HG03025 (cell line): ENCODE measurements at regions not wholly inside any gene's neighbourhood (a gene's known extent, or its start where the extent isn't known, plus 50 kb on each side); places are given as distances from the start of the nearest gene placed in this dataset.

ENCODE experiments used
- ATAC-seq: cut with Tn5 transposase; IDR thresholded peaks from one replicate; pipeline ENCODE4 v1.9.1; 2021; ENCODE audit warnings: mild to moderate bottlenecking, moderate library complexity; ENCODE audit not compliant: unreplicated experiment, low FRiP score

DNA sequence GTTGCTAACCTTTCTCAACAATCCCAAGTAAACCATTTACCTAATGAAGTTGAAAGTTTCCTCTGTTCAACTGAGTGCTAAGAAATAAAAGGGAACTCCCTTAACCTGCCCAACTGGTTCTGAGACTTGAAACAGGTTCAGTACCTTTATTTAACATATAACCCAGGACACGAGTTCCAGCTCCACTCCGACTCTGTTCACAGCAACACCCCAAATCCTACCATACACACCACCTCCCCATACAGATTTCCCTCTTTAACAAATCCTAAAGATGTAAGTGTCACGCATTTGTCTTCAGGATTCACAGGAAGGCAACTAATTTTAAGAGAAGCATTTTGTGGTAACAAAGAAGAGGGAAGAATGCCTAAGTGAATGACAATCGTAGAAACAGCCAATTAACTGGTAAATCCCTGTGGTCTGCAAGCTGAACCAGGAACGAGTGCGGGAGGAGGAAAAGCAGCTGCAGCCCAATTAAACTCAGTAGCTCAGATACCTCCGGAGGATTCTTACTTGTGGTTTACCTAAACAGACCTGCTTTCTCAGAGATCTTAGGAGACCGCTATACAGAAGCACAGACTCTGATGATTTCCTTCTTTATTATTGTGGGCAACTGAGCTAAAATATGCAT, 134.5 kb upstream of the MAGI3 start:
- ATAC-seq, result no peak

GRCh38 chr1:113256348-113256729, 134.0 kb upstream of the MAGI3 start:
- ATAC-seq, result no peak

DNA sequence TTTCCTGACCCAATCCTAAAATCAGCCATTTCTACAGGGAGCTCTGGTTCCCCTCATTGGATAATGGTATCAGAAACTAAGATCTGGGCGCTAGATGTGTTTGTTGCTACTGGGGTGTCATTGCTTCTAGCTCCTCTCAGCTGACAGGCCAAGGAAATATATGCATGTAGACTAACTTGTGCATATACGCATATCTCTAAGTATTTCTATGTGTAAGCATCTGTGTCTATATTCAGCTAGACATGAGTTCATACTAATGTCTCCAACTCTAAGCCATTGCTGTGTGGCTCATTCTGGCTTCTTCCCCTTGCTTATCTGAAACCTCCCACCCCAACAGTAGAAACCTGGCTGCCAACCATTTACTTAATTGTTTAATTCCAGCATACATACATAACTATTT, 130.3 kb upstream of the MAGI3 start:
- no peak for ATAC-seq

DNA sequence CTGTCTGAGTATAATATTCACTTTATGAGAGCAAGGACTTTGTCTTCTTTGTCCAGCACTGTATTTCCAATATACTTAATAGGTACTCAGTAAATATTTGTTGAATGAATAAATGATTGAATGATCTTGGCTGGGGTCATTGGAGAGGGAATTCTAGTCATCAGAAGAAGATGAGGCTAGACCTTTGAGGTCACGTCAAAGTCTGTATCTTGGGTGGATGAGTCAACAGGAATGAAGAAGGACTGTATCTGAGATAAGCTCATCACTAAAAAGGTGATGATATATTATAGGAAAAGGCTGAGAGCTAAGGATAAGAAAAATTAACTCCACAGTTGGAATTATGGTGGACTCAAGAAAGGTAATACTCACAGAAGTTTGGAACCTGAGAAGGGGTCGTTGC, 125.1 kb upstream of the MAGI3 start:
- ATAC-seq, result no peak

DNA sequence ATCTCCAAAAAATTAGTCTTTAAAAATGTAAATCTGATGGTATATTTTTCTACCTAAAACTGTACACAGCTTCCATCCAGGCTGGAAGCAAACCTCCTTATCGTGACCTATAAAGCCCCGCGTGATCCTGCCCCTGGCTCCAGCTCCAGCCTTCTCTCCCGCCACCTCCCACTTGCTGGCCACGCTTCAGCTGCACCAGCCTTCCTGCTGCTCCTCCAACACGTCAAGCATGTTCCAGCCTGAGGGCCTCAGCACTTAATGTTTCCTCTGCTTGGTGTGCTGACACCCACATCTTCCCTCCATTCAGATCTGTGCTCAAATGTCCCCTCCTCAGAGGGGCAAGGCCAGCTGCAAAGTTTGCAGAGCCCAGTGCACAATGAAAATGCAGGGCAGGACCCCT, 123.5 kb upstream of the MAGI3 start:
- ATAC-seq, result no peak

DNA sequence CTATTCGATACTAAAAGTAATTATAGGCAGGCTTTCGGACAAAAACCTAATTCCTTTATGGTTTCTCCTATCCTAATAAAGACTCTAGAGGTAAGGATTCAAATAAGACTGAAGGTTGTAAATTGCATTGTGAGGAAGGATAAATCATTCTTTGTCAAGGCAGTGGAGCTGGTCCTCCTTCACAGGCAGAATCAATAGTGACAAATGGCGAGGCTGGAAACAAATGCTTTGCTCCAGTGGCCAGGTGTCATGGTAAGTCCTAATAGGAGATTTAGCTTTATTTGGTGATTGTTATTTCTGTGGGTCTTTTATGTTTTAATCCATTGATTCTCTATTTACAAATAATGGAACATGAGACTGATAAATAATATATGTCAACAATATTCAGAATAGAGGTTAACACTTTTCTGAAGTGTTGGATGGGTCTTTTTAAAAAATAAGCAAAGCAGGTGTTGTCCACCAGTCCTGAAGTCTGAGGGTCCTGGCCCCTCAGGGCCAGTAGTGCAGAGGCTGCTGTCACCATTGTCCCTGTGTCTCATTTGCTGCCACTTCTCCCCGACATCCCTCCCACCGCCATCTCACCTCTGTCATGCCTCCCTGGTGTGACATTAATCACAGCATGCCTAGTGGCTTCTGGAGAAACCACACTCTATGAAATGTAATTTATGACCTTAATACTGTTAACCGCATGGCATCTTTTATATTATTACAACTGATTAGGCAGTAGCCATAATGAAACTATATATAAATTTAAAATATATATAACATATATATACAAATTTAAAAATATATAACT, 120.9 kb upstream of the MAGI3 start:
- ATAC-seq, result no peak

GRCh38 chr1:113271039-113271438, 119.3 kb upstream of the MAGI3 start:
- ATAC-seq, result no peak

- no peak for ATAC-seq
Observed at GRCh38 chr1:113275083-113275482, 115.2 kb upstream of the MAGI3 start.

DNA sequence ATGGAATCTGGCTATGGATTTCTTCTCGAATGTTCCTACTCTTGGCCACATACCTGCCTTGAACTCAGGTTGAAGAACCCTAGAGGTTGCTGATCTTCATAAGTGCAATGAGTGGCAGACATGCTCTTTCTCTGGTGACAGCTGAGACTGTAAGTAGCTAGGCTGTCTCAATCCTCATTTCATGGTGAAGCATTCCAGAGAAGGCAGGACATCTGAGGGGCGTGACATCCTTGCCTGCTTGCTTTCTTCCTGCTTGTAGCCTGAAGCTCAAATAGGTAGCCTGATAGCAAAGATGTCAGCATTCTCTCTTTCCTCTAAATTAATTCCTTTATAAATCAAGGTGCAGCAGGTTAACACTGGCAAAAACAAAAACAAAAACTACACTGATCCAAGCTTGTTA, 114.6 kb upstream of the MAGI3 start:
- ATAC-seq, result no peak

GRCh38 chr1:113276507-113276906, 113.8 kb upstream of the MAGI3 start:
- ATAC-seq, result no peak

DNA sequence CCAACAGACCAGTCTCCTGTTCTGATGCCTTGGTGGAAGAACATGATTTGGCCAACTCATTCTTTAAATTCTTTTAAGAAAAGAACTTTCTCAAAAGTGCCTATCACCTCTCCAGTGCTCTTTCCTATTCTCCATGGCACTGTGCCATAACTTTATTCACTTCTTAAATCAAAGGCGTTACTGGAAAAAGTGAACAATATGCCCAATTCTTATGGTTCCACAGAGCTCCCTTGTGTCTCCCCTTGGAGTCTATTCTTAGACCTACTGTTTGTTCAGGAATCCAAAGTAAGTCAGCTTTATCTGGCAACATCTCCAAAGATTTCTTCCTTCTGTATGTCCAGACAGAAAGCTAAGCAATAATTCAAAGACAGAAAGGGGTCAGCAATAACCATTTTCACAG, 111.9 kb upstream of the MAGI3 start:
- no peak for ATAC-seq

DNA sequence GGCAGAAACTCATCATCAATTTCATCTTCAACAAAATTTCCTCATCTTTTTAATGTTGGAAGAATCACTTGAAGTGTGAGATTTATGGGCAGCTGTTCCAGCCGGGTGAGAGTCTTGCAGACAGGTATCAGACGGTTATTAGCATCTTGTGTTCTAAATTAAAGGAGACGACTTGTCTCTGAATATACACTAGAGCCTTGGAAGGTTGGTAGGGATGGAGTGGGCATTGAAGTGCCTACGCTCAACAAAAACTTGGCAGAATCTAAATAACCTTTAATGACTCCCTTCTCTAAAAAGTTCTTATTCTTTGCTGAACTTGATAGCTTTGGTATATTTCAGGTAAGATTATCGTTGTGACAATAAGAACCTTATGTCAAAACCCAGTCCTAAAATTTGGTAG, 111.5 kb upstream of the MAGI3 start:
- ATAC-seq, result no peak

GRCh38 chr1:113279776-113280391, 110.4 kb upstream of the MAGI3 start:
- ATAC-seq, result no peak

GRCh38 chr1:113280581-113280980, 109.7 kb upstream of the MAGI3 start:
- ATAC-seq, result no peak

DNA sequence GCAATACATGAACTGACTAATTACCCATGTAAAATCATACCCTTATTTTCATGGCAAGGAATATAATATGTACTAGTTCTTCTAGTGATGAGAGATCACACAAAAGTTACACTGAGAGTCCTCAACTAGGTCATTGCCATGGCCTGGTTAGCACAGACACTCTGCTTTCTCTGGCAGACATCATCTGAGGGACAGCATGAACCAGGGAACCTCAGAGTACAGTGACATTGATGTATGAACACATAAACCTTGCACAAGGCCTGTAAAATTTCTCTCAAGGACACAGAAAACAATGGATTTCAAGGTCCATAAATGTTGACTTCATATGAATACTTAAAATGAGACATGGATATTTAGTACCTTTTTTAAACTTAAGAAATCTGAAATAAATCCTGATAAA, 108.8 kb upstream of the MAGI3 start:
- no peak for ATAC-seq

DNA sequence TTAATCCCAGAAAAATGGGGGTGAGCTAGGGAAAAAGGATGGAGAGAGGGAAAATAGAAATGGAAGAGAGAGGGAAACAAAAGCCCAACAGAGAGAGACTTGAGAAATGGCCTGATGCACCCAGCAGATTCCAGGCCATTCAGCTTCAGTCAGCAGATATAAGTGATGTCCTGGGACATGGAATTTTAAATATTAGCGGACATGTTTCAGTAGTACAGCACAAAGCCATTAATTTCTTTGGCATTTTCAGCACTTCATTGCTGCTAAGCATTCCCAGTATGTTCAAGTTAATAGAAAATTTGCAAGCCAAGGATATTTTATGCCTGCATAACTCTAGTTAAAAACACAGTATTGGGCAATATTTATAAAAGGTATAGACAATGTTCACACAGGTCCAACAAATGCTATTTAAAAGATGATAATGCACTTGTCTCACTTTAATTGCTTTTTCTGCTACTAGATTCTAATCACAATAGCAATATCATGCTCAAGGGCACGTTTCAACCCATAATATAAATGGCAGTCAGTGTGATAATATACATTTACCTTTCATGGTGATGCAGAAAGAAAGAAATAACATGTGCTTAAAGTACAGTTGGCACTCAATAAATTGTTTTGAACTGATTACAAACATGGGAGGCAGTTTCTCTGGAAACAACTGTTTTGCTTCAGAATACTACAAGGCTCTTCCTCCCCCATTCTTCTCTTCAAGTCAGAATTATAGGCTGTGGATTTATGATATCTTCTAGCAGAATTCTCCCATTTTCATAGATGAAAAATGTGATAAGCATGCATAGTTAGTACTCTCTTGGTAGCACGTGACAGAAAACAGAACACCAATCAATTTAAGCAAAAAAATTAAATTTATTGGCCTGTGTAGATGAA, 108.1 kb upstream of the MAGI3 start:
- ATAC-seq, result no peak

DNA sequence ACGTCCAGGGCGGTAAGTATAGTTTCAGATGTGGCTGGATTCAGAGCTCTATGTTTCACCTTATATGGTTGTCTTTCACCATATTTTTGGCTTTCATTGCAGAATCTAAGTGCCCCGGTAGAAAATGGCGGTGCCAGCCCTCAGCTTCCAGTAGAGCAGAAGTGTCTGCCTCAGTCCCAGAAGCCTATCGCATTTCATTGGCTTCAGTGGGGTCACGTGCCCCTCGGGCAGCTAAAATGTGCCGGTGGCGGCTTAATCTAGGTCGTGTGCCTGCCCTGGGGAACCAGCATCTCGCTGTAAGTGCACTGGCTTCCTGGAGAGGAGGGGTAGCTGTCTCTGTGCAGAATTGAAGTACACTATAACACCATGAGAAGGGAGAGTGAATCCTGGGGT, 107.4 kb upstream of the MAGI3 start:
- no peak for ATAC-seq

- no peak for ATAC-seq
Observed at GRCh38 chr1:113283914-113284313, 106.4 kb upstream of the MAGI3 start.

DNA sequence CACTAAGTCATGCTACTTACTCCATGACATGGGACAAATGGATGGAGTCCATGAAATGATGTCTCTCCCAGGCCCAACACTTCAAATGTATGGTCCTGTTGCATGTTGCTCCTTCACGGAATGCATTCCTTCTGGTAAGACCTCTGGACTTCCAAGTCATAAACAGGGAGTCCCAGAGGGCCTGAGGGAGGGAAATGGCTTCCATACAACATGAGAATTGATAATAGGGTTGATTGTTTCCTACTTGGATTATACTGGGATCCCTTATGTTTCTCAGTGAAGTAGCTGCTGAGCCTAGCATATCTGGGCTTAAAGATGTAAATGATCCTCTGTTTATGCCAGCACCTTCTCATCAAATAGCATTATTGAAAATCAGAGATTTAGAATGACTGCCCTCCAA, 104.2 kb upstream of the MAGI3 start:
- no peak for ATAC-seq

GRCh38 chr1:113291777-113292602, 98.3 kb upstream of the MAGI3 start:
- ATAC-seq, result no peak
